GM10266 (cell line): ENCODE measurements at regions not wholly inside any gene's neighbourhood (a gene's known extent, or its start where the extent isn't known, plus 50 kb on each side); places are given as distances from the start of the nearest gene placed in this dataset.

Source experiments
- DNase-seq: peaks from one replicate; pipeline ENCODE4 v3.0.0; 2012; ENCODE audit errors: extremely low spot score
- CTCF ChIP-seq: IDR thresholded peaks from 2 replicates; pipeline ENCODE4 v1.5.1; 2012; ENCODE audit warnings: mild to moderate bottlenecking, low read depth; ENCODE audit not compliant: control insufficient read depth, insufficient read depth; ENCODE audit errors: missing control alignments

- no peak for DNase-seq
These were observed 408.7 kb upstream of the KCNH7 start for GRCh38 chr2:163247156-163247846.

GRCh38 chr2:163246135-163246534, 407.6 kb upstream of the KCNH7 start:
- DNase-seq = no peak
- TF ChIP-seq CTCF = no peak

More at GRCh38 chr2:163247156-163247846, 408.7 kb upstream of the KCNH7 start:
- TF ChIP-seq CTCF = no peak

DNA sequence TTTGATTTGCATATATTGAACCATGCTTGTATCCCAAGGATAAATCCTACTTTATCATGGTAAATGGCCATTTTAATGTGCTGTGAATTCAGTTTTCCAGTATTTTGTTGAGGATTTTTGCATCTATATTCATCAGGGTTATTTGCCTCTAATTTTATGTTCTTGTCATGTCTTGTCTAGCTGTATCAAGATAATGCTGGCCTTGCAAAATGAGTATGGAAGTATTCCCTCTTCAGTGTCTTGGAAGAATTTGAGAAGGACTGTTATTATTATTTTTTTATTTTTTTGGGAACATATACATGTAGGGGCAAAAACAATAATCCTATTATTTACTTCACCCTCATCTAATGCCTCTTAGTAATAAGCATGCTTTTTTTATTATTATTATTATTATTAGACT, 398.0 kb upstream of the KCNH7 start:
- no peak for TF ChIP-seq CTCF
- DNase-seq = no peak

GRCh38 chr2:163231666-163232065, 393.1 kb upstream of the KCNH7 start:
- DNase-seq = no peak
- TF ChIP-seq CTCF = no peak

- no peak for TF ChIP-seq CTCF
- no peak for DNase-seq
These were observed 375.1 kb upstream of the KCNH7 start for GRCh38 chr2:163213661-163214081.

GRCh38 chr2:163210430-163210918, 371.9 kb upstream of the KCNH7 start:
- TF ChIP-seq CTCF = no peak
- DNase-seq = no peak

- DNase-seq = no peak
- no peak for TF ChIP-seq CTCF
These were observed 369.3 kb upstream of the KCNH7 start for GRCh38 chr2:163207693-163208370.
